Endothelial cell of umbilical vein (primary cell): ENCODE measurements at regions not wholly inside any gene's neighbourhood (a gene's known extent, or its start where the extent isn't known, plus 50 kb on each side); places are given as distances from the start of the nearest gene placed in this dataset.

Experiments used
- BruUV-seq: library from RNA; stranded (reverse); fragments of 400-500 nt; replicated peaks from 2 replicates; lab custom pipeline; 2021; lab: Mats Ljungman, UMichigan
- CTCF ChIA-PET: fragments of 300-600, 350-600 bp; sonication (Branson Sonifier 250); formaldehyde crosslinking; loops from one replicate; lab custom pipeline; 2021; ENCODE audit warnings: antibody characterized with exemption, inconsistent platforms; lab: Charles Lee
- POLR2A ChIA-PET: fragments of 300-600, 350-600 bp; sonication (Branson Sonifier 250); formaldehyde crosslinking; loops from one replicate; lab custom pipeline; 2021; ENCODE audit warnings: antibody characterized with exemption, inconsistent platforms; lab: Charles Lee
- DNase-seq: peaks from one replicate; pipeline ENCODE4 v3.0.0-alpha.2; 2011; ENCODE audit warnings: low read depth, low spot score
- FAIRE-seq: peaks from 2 replicates; lab custom pipeline; 2011; peaks lifted over from hg19 to GRCh38; lab: Jason Lieb, UNC
- H2AFZ ChIP-seq: 2 replicates; pipeline ENCODE4 v1.6.0; 2012; ENCODE audit warnings: low read depth, low read length, control low read depth, inconsistent platforms
- H3K27ac ChIP-seq: 2 replicates; pipeline ENCODE4 v1.5.1; 2011; ENCODE audit warnings: low read depth, mild to moderate bottlenecking, control low read depth, low read length, moderate library complexity; ENCODE audit not compliant: insufficient read depth
- H3K27me3 ChIP-seq, 2 experiments: 2 replicates each; pipeline versions ENCODE4 v1.6.0 to v1.6.1; 2011; ENCODE audit warnings: low read length in 2 of 2, mixed read lengths in 1 of 2; ENCODE audit not compliant: control insufficient read depth in 2 of 2, insufficient read depth in 2 of 2
- H3K36me3 ChIP-seq, 2 experiments: 2 replicates in 1 of 2; 3 replicates in 1 of 2; pipeline ENCODE4 v1.5.1; 2011; ENCODE audit warnings: low read length in 2 of 2, mild to moderate bottlenecking in 1 of 2, moderate library complexity in 1 of 2; ENCODE audit not compliant: control insufficient read depth in 2 of 2, insufficient read depth in 2 of 2; ENCODE audit errors: extremely low read depth in 1 of 2
- H3K4me1 ChIP-seq: 3 replicates; pipeline ENCODE4 v1.5.1; 2011; ENCODE audit warnings: mild to moderate bottlenecking, low read length; ENCODE audit not compliant: control insufficient read depth, insufficient read depth; ENCODE audit errors: extremely low read depth
- H3K4me2 ChIP-seq: 2 replicates; pipeline ENCODE4 v1.6.1; 2011; ENCODE audit warnings: low read length, control low read depth, mixed read lengths; ENCODE audit not compliant: insufficient read depth
- H3K4me3 ChIP-seq, 3 experiments: fragments of 200-600 bp in 1 of 3; sonication (generic), shearing (Covaris generic) in 1 of 3; replicated peaks in 1 of 3; 2 replicates each; pipeline ENCODE4 v1.5.1; 2011 to 2016; ENCODE audit warnings: control low read depth in 3 of 3, low read length in 3 of 3, mild to moderate bottlenecking in 2 of 3, inconsistent platforms in 1 of 3, low read depth in 1 of 3, moderate library complexity in 1 of 3; ENCODE audit not compliant: insufficient read depth in 1 of 3
- H3K79me2 ChIP-seq: 2 replicates; pipeline ENCODE4 v1.6.0; 2012; ENCODE audit warnings: low read length, inconsistent platforms; ENCODE audit not compliant: control insufficient read depth, insufficient read depth
- H3K9ac ChIP-seq: replicated peaks from 2 replicates; pipeline ENCODE3; 2011; ENCODE audit warnings: low read length, control low read depth; ENCODE audit not compliant: insufficient read depth; ENCODE audit errors: extremely low read depth
- H3K9me1 ChIP-seq: replicated peaks from 3 replicates; pipeline ENCODE4 v1.6.0; 2011; ENCODE audit warnings: mild to moderate bottlenecking, low read length; ENCODE audit not compliant: control insufficient read depth, insufficient read depth; ENCODE audit errors: extremely low read depth
- H3K9me3 ChIP-seq: replicated peaks from 2 replicates; pipeline ENCODE4 v1.5.1; 2012; ENCODE audit warnings: low read length, inconsistent platforms; ENCODE audit not compliant: control insufficient read depth, insufficient read depth
- H4K20me1 ChIP-seq: replicated peaks from 2 replicates; pipeline ENCODE3; 2011; ENCODE audit warnings: mild to moderate bottlenecking, low read length; ENCODE audit not compliant: control insufficient read depth, insufficient read depth; ENCODE audit errors: extremely low read depth
- CTCF ChIP-seq, 2 donors: IDR thresholded peaks; 1 replicate in 1 of 2; 2 replicates in 1 of 2; pipeline ENCODE4 v1.5.1; 2011; ENCODE audit warnings: low read length in 2 of 2, mild to moderate bottlenecking in 2 of 2, moderate library complexity in 2 of 2, control low read depth in 1 of 2, inconsistent platforms in 1 of 2, low read depth in 1 of 2; ENCODE audit not compliant: insufficient read depth in 1 of 2; ENCODE audit errors: extremely low read depth in 1 of 2
- EZH2 ChIP-seq: IDR thresholded peaks from 2 replicates; pipeline ENCODE4 v1.6.1; 2012; ENCODE audit warnings: borderline replicate concordance, low read depth, mild to moderate bottlenecking, moderate library complexity, low read length, inconsistent platforms; ENCODE audit not compliant: severe bottlenecking
- FOS ChIP-seq: IDR thresholded peaks from 2 replicates; pipeline ENCODE4 v1.6.1; 2011; ENCODE audit warnings: mild to moderate bottlenecking, low read length, moderate library complexity, borderline replicate concordance; ENCODE audit not compliant: insufficient read depth
- GATA2 ChIP-seq: IDR thresholded peaks from 2 replicates; pipeline ENCODE4 v1.7.0; 2011; ENCODE audit warnings: low read depth, mild to moderate bottlenecking, moderate library complexity, mixed read lengths, low read length; ENCODE audit not compliant: insufficient read length, insufficient read depth
- JUN ChIP-seq: IDR thresholded peaks from 2 replicates; pipeline ENCODE4 v1.6.1; 2011; ENCODE audit warnings: borderline replicate concordance, low read depth; ENCODE audit not compliant: insufficient read length, insufficient read depth
- MAX ChIP-seq: IDR thresholded peaks from 2 replicates; pipeline ENCODE4 v1.6.1; 2011; ENCODE audit not compliant: insufficient read depth, insufficient read length
- MYC ChIP-seq: IDR thresholded peaks from one replicate; pipeline ENCODE4 v1.6.1; 2011; ENCODE audit warnings: mild to moderate bottlenecking, low read depth, low read length
- POLR2A ChIP-seq: IDR thresholded peaks from 2 replicates; pipeline ENCODE4 v1.6.1; 2012; ENCODE audit warnings: low read depth, mild to moderate bottlenecking, control low read depth, low read length
- POLR2AphosphoS5 ChIP-seq: IDR thresholded peaks from 2 replicates; pipeline ENCODE4 v1.6.1; 2012; ENCODE audit warnings: low read depth, mild to moderate bottlenecking, control low read depth, low read length, moderate library complexity; ENCODE audit not compliant: insufficient read depth
- dilution Hi-C: fragments of 300-500 bp; cut with MboI; formaldehyde crosslinking; loops from one replicate; pipeline ENCODE4 v1.15.0; 2019; ENCODE audit warnings: low sequenced_read_pairs; ENCODE audit not compliant: extremely low pct_ligation_motif_present
- intact Hi-C: fragments of 100-400 bp; cut with micrococcal nuclease; formaldehyde crosslinking; loops from one replicate; pipeline ENCODE4 v1.10.0; 2022

- POLR2A ChIA-PET: no interaction called here
- BruUV-seq: no TSS peak
Measured at GRCh38 chr7:113998934-113999333, 80.1 kb upstream of the PPP1R3A start.

More at GRCh38 chr7:113998934-113999333, 80.1 kb upstream of the PPP1R3A start:
- dilution Hi-C loops: no loop called here
- CTCF ChIA-PET: interaction anchor here (1.1 to 1.4 kb wide), 3 partner anchors 19 to 225 kb away, joined by 3 to 6 read pairs (median 3); no protein-coding TSS in a partner anchor
- Histone ChIP-seq H4K20me1 (no peaks in the 10 kb centered on the region), H3K9ac (no peak overlapping the region), H3K9me1 (no peaks in the 10 kb centered on the region), H3K36me3 (no peaks in the 10 kb centered on the region), H3K4me1 (no peaks in the 10 kb centered on the region), H2AFZ (no peak overlapping the region), H3K79me2 (no peaks in the 10 kb centered on the region), H3K27ac (no peak overlapping the region), H3K4me2 (no peak overlapping the region), H3K9me3 (no peaks in the 10 kb centered on the region), H3K4me3 (no peak overlapping the region), H3K27me3 (no peaks in the 10 kb centered on the region)
- intact Hi-C loops: no loop called here
- TF ChIP-seq POLR2A: no peak
- TF ChIP-seq JUN: no peak
- TF ChIP-seq GATA2: no peak
- no peak for TF ChIP-seq MAX
- TF ChIP-seq MYC: no peak
- TF ChIP-seq POLR2AphosphoS5: no peak
- TF ChIP-seq FOS: no peak
- no peak for TF ChIP-seq EZH2
- TF ChIP-seq CTCF (IDR thresholded peaks at IDR 0.05; ENCODE audit: extremely low read depth in 1 of 2, insufficient read depth in 1 of 2, low read depth in 1 of 2, low read length in 2 of 2): no peak
- FAIRE-seq (no peak), DNase-seq (no peak)
